K562 (cell line): ENCODE measurements at regions not wholly inside any gene's neighbourhood (a gene's known extent, or its start where the extent isn't known, plus 50 kb on each side); places are given as distances from the start of the nearest gene placed in this dataset.

ENCODE experiments used
- ATAC-seq: fragments of 200-7000 bp; cut with Tn5 transposase; 3 replicates; pipeline ENCODE4 v1.9.1; 2020; ENCODE audit warnings: moderate library complexity
- BruUV-seq: library from RNA; stranded (reverse); fragments of 400-500 nt; replicated peaks from 2 replicates; lab custom pipeline; 2021; lab: Mats Ljungman, UMichigan
- CTCF ChIA-PET: fragments of 300-600 bp; formaldehyde crosslinking; extraction: SDS; loops from one replicate; lab custom pipeline; 2021; ENCODE audit warnings: low intra/inter-chr PET ratio; lab: Yijun Ruan, JAX
- POLR2A ChIA-PET: fragments of 300-600, 350-650 bp; sonication (Branson Sonifier 250); formaldehyde crosslinking; extraction: SDS; loops from one replicate; lab custom pipeline; 2021; ENCODE audit warnings: antibody characterized with exemption, inconsistent platforms; lab: Yijun Ruan, JAX
- DNase-seq, 4 experiments: peaks; one replicate each; pipeline versions ENCODE4 v3.0.0 to v3.0.0-alpha.2; 2011 to 2018; ENCODE audit warnings: low spot score in 3 of 4, mixed read lengths in 3 of 4; ENCODE audit errors: extremely low read depth in 1 of 4
- FAIRE-seq: peaks from 2 replicates; lab custom pipeline; 2011; peaks lifted over from hg19 to GRCh38; lab: Jason Lieb, UNC
- H2AFZ ChIP-seq: 2 replicates; pipeline ENCODE4 v1.6.0; 2011; ENCODE audit warnings: low read depth, low read length, control low read depth, inconsistent platforms
- H3K27ac ChIP-seq: fragments of 200-600 bp; 3 replicates; pipeline ENCODE4 v1.8.0; 2011; ENCODE audit warnings: low read depth, mild to moderate bottlenecking, control low read depth, inconsistent platforms, low read length, moderate library complexity, mixed read lengths; ENCODE audit errors: extremely low read depth
- H3K27me3 ChIP-seq, 2 experiments: fragments of 300-600 bp in 1 of 2; 2 replicates in 1 of 2; 3 replicates in 1 of 2; pipeline versions ENCODE4 v1.6.0 to v1.8.0; 2011; ENCODE audit warnings: inconsistent platforms in 2 of 2, low read length in 2 of 2, mild to moderate bottlenecking in 1 of 2, mixed read lengths in 1 of 2, moderate library complexity in 1 of 2; ENCODE audit not compliant: control insufficient read depth in 2 of 2, insufficient read depth in 2 of 2
- H3K36me3 ChIP-seq: fragments of 300-600 bp; 3 replicates; pipeline ENCODE4 v1.8.0; 2011; ENCODE audit warnings: mild to moderate bottlenecking, low read length, inconsistent platforms; ENCODE audit not compliant: control insufficient read depth, insufficient read depth
- H3K4me1 ChIP-seq, 2 experiments: fragments of 200-600 bp in 1 of 2; replicated peaks in 1 of 2; 2 replicates in 1 of 2; 3 replicates in 1 of 2; pipeline versions ENCODE4 v1.5.1 to v1.8.0; 2011; ENCODE audit warnings: inconsistent platforms in 2 of 2, low read length in 2 of 2, mild to moderate bottlenecking in 1 of 2, mixed read lengths in 1 of 2, moderate library complexity in 1 of 2; ENCODE audit not compliant: control insufficient read depth in 2 of 2, insufficient read depth in 2 of 2
- H3K4me2 ChIP-seq: 2 replicates; pipeline ENCODE4 v1.6.1; 2011; ENCODE audit warnings: low read length, control low read depth, inconsistent platforms, mixed read lengths; ENCODE audit not compliant: insufficient read depth
- H3K4me3 ChIP-seq: fragments of 200-600 bp; sonication (generic), shearing (Covaris generic); 2 replicates; pipeline ENCODE4 v1.5.1; 2016; ENCODE audit warnings: control low read depth, inconsistent platforms
- H3K79me2 ChIP-seq: fragments of 200-600 bp; 3 replicates; pipeline ENCODE4 v1.8.0; 2011; ENCODE audit warnings: low read length, inconsistent platforms; ENCODE audit not compliant: control insufficient read depth, insufficient read depth
- H3K9ac ChIP-seq, 2 experiments: 2 replicates each; pipeline versions ENCODE4 v1.6.0 to v1.6.1; 2011; ENCODE audit warnings: low read depth in 2 of 2, low read length in 2 of 2, control low read depth in 1 of 2, inconsistent platforms in 1 of 2, mild to moderate bottlenecking in 1 of 2, mixed read lengths in 1 of 2; ENCODE audit not compliant: insufficient read depth in 1 of 2
- H3K9me1 ChIP-seq: one replicate; pipeline ENCODE4 v1.6.0; 2011; ENCODE audit warnings: inconsistent platforms, mild to moderate bottlenecking, low read length, moderate library complexity; ENCODE audit not compliant: control insufficient read depth, insufficient read depth
- H3K9me3 ChIP-seq: replicated peaks from 2 replicates; pipeline ENCODE4 v1.5.1; 2011; ENCODE audit warnings: low read depth, low read length, inconsistent platforms; ENCODE audit not compliant: control insufficient read depth, insufficient read depth
- H4K20me1 ChIP-seq: replicated peaks from 2 replicates; pipeline ENCODE4 v1.6.1; 2011; ENCODE audit warnings: low read length, inconsistent platforms, mixed read lengths; ENCODE audit not compliant: control insufficient read depth, insufficient read depth
- EHMT2 ChIP-seq: fragments of 450-650 bp; IDR thresholded peaks from 2 replicates; pipeline ENCODE4 v1.6.1; 2018; ENCODE audit warnings: antibody characterized with exemption
- ETV6 ChIP-seq, 3 experiments: fragments of 150-350 bp in 1 of 3; sonication (generic) in 1 of 3; formaldehyde crosslinking in 1 of 3; IDR thresholded peaks; 2 replicates each; pipeline versions ENCODE4 v1.6.1 to v1.8.0; 2014 to 2022; ENCODE audit warnings: borderline replicate concordance in 2 of 3, low read depth in 2 of 3, antibody characterized with exemption in 1 of 3, low read length in 1 of 3, mild to moderate bottlenecking in 1 of 3, missing genetic modification reagents in 1 of 3
- HES1 ChIP-seq: fragments of 450-650 bp; IDR thresholded peaks from 2 replicates; pipeline ENCODE4 v1.6.1; 2016; ENCODE audit warnings: low read depth, mild to moderate bottlenecking, moderate library complexity
- HINFP ChIP-seq: fragments of 450-650 bp; conservative IDR thresholded peaks from 2 replicates; pipeline ENCODE4 v1.6.1; 2016; ENCODE audit warnings: missing genetic modification characterization, low read depth, mild to moderate bottlenecking, control low read depth, missing compliant biosample characterization
- KAT2B ChIP-seq: IDR thresholded peaks from one replicate; pipeline ENCODE4 v1.6.1; 2012; ENCODE audit warnings: low read depth, mild to moderate bottlenecking, control low read depth, inconsistent platforms, low read length, moderate library complexity
- MITF ChIP-seq: IDR thresholded peaks from 2 replicates; pipeline ENCODE4 v1.6.1; 2014; ENCODE audit warnings: antibody characterized with exemption
- POLR2H ChIP-seq: IDR thresholded peaks from 2 replicates; pipeline ENCODE4 v1.6.1; 2016; ENCODE audit warnings: missing genetic modification characterization, low read depth, mild to moderate bottlenecking, control low read depth, missing compliant biosample characterization, moderate library complexity
- POLR3A ChIP-seq: IDR thresholded peaks from 2 replicates; pipeline ENCODE4 v1.6.1; 2011; ENCODE audit warnings: borderline replicate concordance, mild to moderate bottlenecking, moderate library complexity; ENCODE audit not compliant: insufficient read length, insufficient read depth; ENCODE audit errors: extremely low read depth
- UBTF ChIP-seq, 2 experiments: IDR thresholded peaks; 2 replicates each; pipeline ENCODE4 v1.6.1; 2012; ENCODE audit warnings: improper control_type of control experiment in 2 of 2, low read depth in 2 of 2, low read length in 2 of 2, borderline replicate concordance in 1 of 2
- YBX1 ChIP-seq: fragments of 450-650 bp; IDR thresholded peaks from 2 replicates; pipeline ENCODE4 v1.7.1; 2016; ENCODE audit warnings: mild to moderate bottlenecking
- ZNF707 ChIP-seq: fragments of 250-450 bp; sonication (Bioruptor Pico); conservative IDR thresholded peaks from 2 replicates; pipeline ENCODE4 v1.8.0; 2022; ENCODE audit warnings: inconsistent platforms, mild to moderate bottlenecking, moderate library complexity
- WGBS: fragments of 100-300 bp; shearing (Covaris generic); methylation state at CpG from one replicate; pipeline ENCODE4 v1.1.6; 2016; ENCODE audit warnings: low coverage, mixed read lengths; ENCODE audit not compliant: insufficient coverage; ENCODE audit errors: missing lambda C conversion rate; 5-methylcytosine and 5-hydroxymethylcytosine counted together
- in situ Hi-C: fragments of 300-500 bp; cut with MboI; formaldehyde crosslinking; loops from 4 replicates; pipeline ENCODE4 v1.15.0; 2018; ENCODE audit warnings: inconsistent platforms, mixed read lengths
- intact Hi-C: fragments of 100-400 bp; cut with micrococcal nuclease; formaldehyde crosslinking; loops from 2 replicates; pipeline ENCODE4 v1.14.2; 2022
- TF ChIP-seq, protein P1 (sequence below): sonication (generic); formaldehyde crosslinking; IDR thresholded peaks from 2 replicates; pipeline ENCODE4 v1.9.0; 2022; ENCODE audit warnings: mild to moderate bottlenecking, missing genetic modification reagents

DNA sequence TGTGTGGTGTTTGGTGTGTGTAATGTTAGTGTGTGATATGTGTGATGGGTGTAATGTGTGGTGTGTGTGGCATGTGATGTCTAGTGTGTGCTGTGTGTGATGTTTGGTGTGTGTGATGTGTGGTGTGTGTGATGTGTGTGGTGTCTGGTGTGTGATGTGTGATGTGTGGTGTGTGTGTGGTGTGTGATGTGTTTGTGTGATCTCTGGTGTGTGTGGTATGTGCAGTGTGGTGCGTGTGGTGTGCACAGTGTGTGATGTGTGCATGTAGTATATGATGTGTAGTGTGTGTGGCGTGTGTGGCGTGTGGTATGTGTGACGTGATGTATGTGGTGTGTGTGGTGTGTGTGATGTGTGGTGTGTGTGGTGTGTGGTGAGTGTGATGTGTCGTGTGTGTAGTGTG lies 150.3 kb downstream of the TMEM18 start (continued):
- TF ChIP-seq UBTF (IDR thresholded peaks at IDR 0.05; ENCODE audit: borderline replicate concordance in 1 of 2, low read depth in 2 of 2, low read length in 2 of 2) (no peak), ETV6 (IDR thresholded peaks at IDR 0.05; ENCODE audit: borderline replicate concordance in 1 of 2, low read depth in 2 of 2, low read length in 1 of 2) (no peak), ETV6 (CRISPR knock-in tag; IDR thresholded peaks at IDR 0.05; ENCODE audit: borderline replicate concordance) (no peak), POLR2H (tag) (no peak), ZNF707 (no peak)

DNA sequence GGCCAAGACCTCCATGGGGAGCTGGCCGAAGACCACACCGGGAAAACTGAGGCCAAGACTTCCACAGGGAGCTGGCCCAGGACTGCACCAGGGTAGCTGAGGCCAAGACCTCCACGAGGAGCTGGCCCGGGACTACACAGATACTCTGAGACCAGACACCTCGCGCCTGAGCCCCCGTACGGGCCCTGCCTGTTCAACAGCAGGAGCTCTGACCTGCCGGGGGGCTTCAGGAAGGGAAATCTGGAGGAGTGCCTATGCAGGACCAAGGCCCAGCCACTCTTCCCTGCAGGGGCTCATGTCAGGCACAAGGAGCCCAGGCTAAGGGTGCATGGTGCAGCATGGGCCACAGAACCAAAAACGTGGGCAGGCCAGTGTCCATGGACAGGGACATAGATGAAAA lies 151.6 kb downstream of the TMEM18 start:
- H3K4me1 ChIP-seq = no peaks in the 10 kb centered on the region
- no peak overlapping the region for H3K4me3 ChIP-seq
- 0% methylated on average over 10 of the region's 10 CpGs for WGBS
- ATAC-seq = no peak
- H3K79me2 ChIP-seq = no peaks in the 10 kb centered on the region
- no TSS peak for BruUV-seq
- no peak overlapping the region for H3K4me2 ChIP-seq
- no peaks in the 10 kb centered on the region for H3K36me3 ChIP-seq
- in situ Hi-C loops = no loop called here
- intact Hi-C loops = no loop called here
- H3K27ac ChIP-seq = no peak overlapping the region
- no peaks in the 10 kb centered on the region; the same call in 1 of the 2 replicates for H3K9me3 ChIP-seq
- POLR2A ChIA-PET = interaction anchor here (0.7 kb wide), 1 partner anchor 55 kb away, joined by 3 read pairs; no protein-coding TSS in a partner anchor
- DNase-seq = no peak
- H4K20me1 ChIP-seq = no peaks in the 10 kb centered on the region
- peaks cover 6 to 50% of the 10 kb centered on the region in 2 experiments; a peak in 4 of 5 replicates for H3K27me3 ChIP-seq
- H3K9ac ChIP-seq = no peak overlapping the region
- no peaks in the 10 kb centered on the region for H3K9me1 ChIP-seq
- no peak overlapping the region for H2AFZ ChIP-seq
- FAIRE-seq = no peak
- CTCF ChIA-PET = no interaction called here
- TF ChIP-seq KAT2B (no peak), HINFP (tag) (no peak), HES1 (no peak), MITF (no peak), EHMT2 (no peak), YBX1 (no peak), POLR3A (no peak)
- TF ChIP-seq, protein P1, sequence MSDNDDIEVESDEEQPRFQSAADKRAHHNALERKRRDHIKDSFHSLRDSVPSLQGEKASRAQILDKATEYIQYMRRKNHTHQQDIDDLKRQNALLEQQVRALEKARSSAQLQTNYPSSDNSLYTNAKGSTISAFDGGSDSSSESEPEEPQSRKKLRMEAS (CRISPR knock-in tag) = no peak
